ENCODE measurements at regions not wholly inside any gene's neighbourhood (a gene's known extent, or its start where the extent isn't known, plus 50 kb on each side); places are given as distances from the start of the nearest gene placed in this dataset.

DNA sequence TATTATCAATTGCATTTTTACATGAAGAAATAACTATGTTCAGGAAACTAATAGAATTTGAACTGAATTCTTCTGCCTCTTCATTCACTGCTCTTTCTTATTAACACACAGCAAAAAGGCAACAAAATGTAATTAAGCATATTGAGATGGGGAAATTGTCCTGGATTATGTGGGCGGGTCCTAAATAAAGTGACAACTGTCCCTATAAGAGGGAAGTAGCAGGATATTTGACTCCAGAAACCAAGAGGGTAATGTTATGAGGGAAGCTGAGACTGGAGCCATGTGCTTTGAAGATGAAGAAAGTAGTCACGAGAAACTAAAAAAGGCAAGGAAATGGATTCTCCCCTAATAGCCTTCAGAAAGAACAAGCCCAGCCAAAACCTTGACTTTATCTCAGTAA lies 311.2 kb upstream of the PIK3R1 start:
- DNase-seq = no peak
- H3K27me3 ChIP-seq (ENCODE audit: insufficient read depth, low read length) = no peaks in the 10 kb centered on the region
- Mint-ChIP-seq H3K27ac (no peak overlapping the region), H3K9me3 (no peaks in the 10 kb centered on the region), H3K4me3 (no peak overlapping the region), H3K36me3 (no peaks in the 10 kb centered on the region), H3K4me1 (peaks cover 0 to 1% (median 0%) of the 10 kb centered on the region in 4 donors), H3K27me3 (peaks cover 0 to 1% of the 10 kb centered on the region in 2 donors)
- ChIA-PET POLR2A (ENCODE audit: partially characterized antibody) (no interaction called here), CTCF (ENCODE audit: partially characterized antibody) (no interaction called here)
- intact Hi-C loops (cut with micrococcal nuclease) = no loop called here
- no peaks in the 10 kb centered on the region for H3K4me1 ChIP-seq (ENCODE audit: insufficient read depth, low read length)
- H3K27ac ChIP-seq (ENCODE audit: low read depth, low read length) = no peak overlapping the region
- no peak overlapping the region for H3K4me3 ChIP-seq (ENCODE audit: low read length in 2 of 2)
- H3K9me3 ChIP-seq (ENCODE audit: control insufficient read depth in 1 of 2, low read length in 2 of 2) = no peaks in the 10 kb centered on the region
- H3K36me3 ChIP-seq (ENCODE audit: insufficient read depth, low read length) = no peaks in the 10 kb centered on the region

DNA sequence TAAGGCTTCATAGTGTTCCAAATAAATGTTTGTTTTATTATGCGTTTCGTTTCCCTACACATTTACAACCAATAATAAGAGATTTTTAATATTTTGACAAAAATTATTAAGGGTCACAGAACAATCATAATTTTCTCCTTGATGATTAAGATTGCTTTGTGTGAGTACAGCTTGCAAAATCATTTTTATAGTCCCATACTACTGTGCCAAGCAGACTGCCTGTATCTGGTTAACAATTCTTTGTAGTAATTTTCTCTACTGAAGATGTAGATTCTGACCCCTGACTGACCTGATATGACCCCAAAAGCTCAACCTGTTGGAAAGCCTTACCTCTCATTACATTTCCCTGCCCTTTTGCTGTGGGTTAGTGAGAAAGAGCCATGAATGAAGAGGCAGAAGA lies 311.9 kb upstream of the PIK3R1 start:
- peaks cover 0 to 1% (median 0%) of the 10 kb centered on the region in 4 donors for H3K4me1 Mint-ChIP-seq
- Histone ChIP-seq H3K4me3 (ENCODE audit: low read length in 2 of 2) (no peak overlapping the region), H3K27me3 (ENCODE audit: insufficient read depth, low read length) (no peaks in the 10 kb centered on the region), H3K9me3 (ENCODE audit: control insufficient read depth in 1 of 2, low read length in 2 of 2) (no peaks in the 10 kb centered on the region), H3K27ac (ENCODE audit: low read depth, low read length) (no peak overlapping the region), H3K4me1 (ENCODE audit: insufficient read depth, low read length) (no peaks in the 10 kb centered on the region), H3K36me3 (ENCODE audit: insufficient read depth, low read length) (no peaks in the 10 kb centered on the region)
- no peak for DNase-seq
- H3K27me3 Mint-ChIP-seq = peaks cover 0 to 1% of the 10 kb centered on the region in 2 donors
- no peaks in the 10 kb centered on the region for H3K9me3 Mint-ChIP-seq
- ChIA-PET CTCF (ENCODE audit: partially characterized antibody) (no interaction called here), POLR2A (ENCODE audit: partially characterized antibody) (no interaction called here)
- H3K4me3 Mint-ChIP-seq = no peak overlapping the region
- intact Hi-C loops (cut with micrococcal nuclease) = no loop called here
- H3K27ac Mint-ChIP-seq = no peak overlapping the region
- H3K36me3 Mint-ChIP-seq = no peaks in the 10 kb centered on the region

DNA sequence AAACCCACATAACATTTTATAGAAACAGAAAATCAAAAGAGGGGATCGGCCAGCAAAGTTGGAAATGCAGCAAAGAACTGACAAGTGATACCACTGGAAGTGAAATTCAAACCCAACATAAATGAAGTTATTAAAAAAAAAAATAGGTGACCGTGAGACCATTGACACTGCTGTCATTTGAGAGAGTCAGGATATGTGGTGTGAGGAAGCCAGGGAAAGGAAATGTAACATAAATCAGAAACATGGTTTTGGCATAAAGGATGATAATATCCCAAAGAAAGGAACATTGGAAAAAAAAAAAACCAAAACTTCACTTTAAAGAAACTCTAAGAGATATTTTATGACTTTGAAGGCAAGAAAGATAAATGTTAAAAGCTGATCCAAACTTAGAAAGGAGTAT lies 312.4 kb upstream of the PIK3R1 start:
- H3K27me3 ChIP-seq (ENCODE audit: insufficient read depth, low read length) = no peaks in the 10 kb centered on the region
- no peaks in the 10 kb centered on the region for H3K9me3 ChIP-seq (ENCODE audit: control insufficient read depth in 1 of 2, low read length in 2 of 2)
- Mint-ChIP-seq H3K9me3 (no peaks in the 10 kb centered on the region), H3K4me3 (no peak overlapping the region), H3K36me3 (no peaks in the 10 kb centered on the region), H3K27ac (no peak overlapping the region), H3K4me1 (peaks cover 0 to 1% (median 0%) of the 10 kb centered on the region in 4 donors), H3K27me3 (peaks cover 0 to 1% of the 10 kb centered on the region in 2 donors)
- intact Hi-C loops (cut with micrococcal nuclease) = no loop called here
- no peaks in the 10 kb centered on the region for H3K36me3 ChIP-seq (ENCODE audit: insufficient read depth, low read length)
- no peak overlapping the region for H3K4me3 ChIP-seq (ENCODE audit: low read length in 2 of 2)
- H3K27ac ChIP-seq (ENCODE audit: low read depth, low read length) = no peak overlapping the region
- no peak for DNase-seq
- POLR2A ChIA-PET (ENCODE audit: partially characterized antibody) = no interaction called here
- H3K4me1 ChIP-seq (ENCODE audit: insufficient read depth, low read length) = no peaks in the 10 kb centered on the region
- CTCF ChIA-PET (ENCODE audit: partially characterized antibody) = no interaction called here

DNA sequence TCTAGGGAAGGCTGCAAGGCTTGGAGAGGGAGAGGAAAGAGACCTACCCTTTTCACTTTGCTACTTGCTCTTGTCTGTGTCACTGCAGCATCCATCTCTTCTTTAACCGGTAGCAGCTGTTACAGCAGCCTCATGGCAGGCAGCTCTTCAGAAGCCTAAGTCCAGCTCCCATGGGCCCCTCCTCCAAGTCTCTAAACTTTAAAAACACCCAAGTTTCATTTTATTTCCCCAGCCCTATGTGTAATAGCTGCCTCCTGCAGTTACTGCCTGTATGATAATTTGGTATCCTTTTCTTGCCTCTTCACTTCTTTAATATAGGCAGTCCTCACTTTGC lies 313.1 kb upstream of the PIK3R1 start:
- Histone ChIP-seq H3K27me3 (ENCODE audit: insufficient read depth, low read length) (no peaks in the 10 kb centered on the region), H3K36me3 (ENCODE audit: insufficient read depth, low read length) (no peaks in the 10 kb centered on the region), H3K4me1 (ENCODE audit: insufficient read depth, low read length) (no peaks in the 10 kb centered on the region), H3K27ac (ENCODE audit: low read depth, low read length) (no peak overlapping the region), H3K9me3 (ENCODE audit: control insufficient read depth in 1 of 2, low read length in 2 of 2) (no peaks in the 10 kb centered on the region), H3K4me3 (ENCODE audit: low read length in 2 of 2) (no peak overlapping the region)
- no peak for DNase-seq
- CTCF ChIA-PET (ENCODE audit: partially characterized antibody) = no interaction called here
- no peaks in the 10 kb centered on the region for H3K36me3 Mint-ChIP-seq
- peaks cover 0 to 1% of the 10 kb centered on the region in 2 donors for H3K27me3 Mint-ChIP-seq
- H3K4me3 Mint-ChIP-seq = no peak overlapping the region
- H3K27ac Mint-ChIP-seq = no peak overlapping the region
- no peaks in the 10 kb centered on the region for H3K4me1 Mint-ChIP-seq
- POLR2A ChIA-PET (ENCODE audit: partially characterized antibody) = no interaction called here
- intact Hi-C loops (cut with micrococcal nuclease) = no loop called here
- no peaks in the 10 kb centered on the region for H3K9me3 Mint-ChIP-seq

- intact Hi-C loops (cut with micrococcal nuclease) = no loop called here
- Histone ChIP-seq H3K27ac (ENCODE audit: low read depth, low read length) (no peak overlapping the region), H3K9me3 (ENCODE audit: control insufficient read depth in 1 of 2, low read length in 2 of 2) (no peaks in the 10 kb centered on the region), H3K36me3 (ENCODE audit: insufficient read depth, low read length) (no peaks in the 10 kb centered on the region), H3K4me1 (ENCODE audit: insufficient read depth, low read length) (no peaks in the 10 kb centered on the region), H3K27me3 (ENCODE audit: insufficient read depth, low read length) (no peaks in the 10 kb centered on the region), H3K4me3 (ENCODE audit: low read length in 2 of 2) (no peak overlapping the region)
- DNase-seq = no peak
- CTCF ChIA-PET (ENCODE audit: partially characterized antibody) = no interaction called here
- Mint-ChIP-seq H3K27me3 (peaks cover 0 to 1% of the 10 kb centered on the region in 2 donors), H3K9me3 (no peaks in the 10 kb centered on the region), H3K27ac (no peak overlapping the region), H3K4me3 (no peak overlapping the region), H3K4me1 (no peaks in the 10 kb centered on the region), H3K36me3 (no peaks in the 10 kb centered on the region)
- POLR2A ChIA-PET (ENCODE audit: partially characterized antibody) = no interaction called here
These were observed 313.6 kb upstream of the PIK3R1 start for GRCh38 chr5:67901814-67902496.

GRCh38 chr5:67900514-67900913 lies 315.0 kb upstream of the PIK3R1 start:
- peaks cover 0 to 1% of the 10 kb centered on the region in 2 donors for H3K27me3 Mint-ChIP-seq
- H3K9me3 ChIP-seq (ENCODE audit: control insufficient read depth in 1 of 2, low read length in 2 of 2) = no peaks in the 10 kb centered on the region
- DNase-seq = no peak
- no peaks in the 10 kb centered on the region for H3K4me1 ChIP-seq (ENCODE audit: insufficient read depth, low read length)
- ChIA-PET POLR2A (ENCODE audit: partially characterized antibody) (no interaction called here), CTCF (ENCODE audit: partially characterized antibody) (no interaction called here)
- no peak overlapping the region for H3K4me3 Mint-ChIP-seq
- no peak overlapping the region for H3K27ac ChIP-seq (ENCODE audit: low read depth, low read length)
- H3K27me3 ChIP-seq (ENCODE audit: insufficient read depth, low read length) = no peaks in the 10 kb centered on the region
- intact Hi-C loops (cut with micrococcal nuclease) = no loop called here
- H3K36me3 ChIP-seq (ENCODE audit: insufficient read depth, low read length) = no peaks in the 10 kb centered on the region
- H3K4me1 Mint-ChIP-seq = no peaks in the 10 kb centered on the region
- H3K9me3 Mint-ChIP-seq = peaks cover 0 to 5% (median 0%) of the 10 kb centered on the region in 8 donors
- no peak overlapping the region for H3K4me3 ChIP-seq (ENCODE audit: low read length in 2 of 2)
- H3K27ac Mint-ChIP-seq = no peak overlapping the region
- H3K36me3 Mint-ChIP-seq = no peaks in the 10 kb centered on the region

DNA sequence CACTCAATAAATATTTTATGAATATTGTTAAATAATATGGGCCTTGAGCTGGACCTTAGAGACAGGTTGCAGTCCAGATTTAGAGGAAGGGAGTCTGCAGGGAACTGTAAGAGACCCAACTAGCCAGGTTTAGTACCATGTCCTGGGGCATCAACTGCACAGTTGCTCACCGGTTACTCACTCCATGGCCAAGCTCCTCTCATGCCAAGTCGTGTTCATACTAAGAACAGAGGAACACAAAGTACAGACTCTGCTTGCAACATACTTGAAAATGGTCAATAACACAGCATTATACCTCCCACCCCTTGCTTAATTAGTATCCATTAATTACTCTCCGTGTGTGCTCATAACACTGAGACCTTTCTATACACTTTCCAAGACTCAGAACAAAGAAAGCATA lies 317.6 kb upstream of the PIK3R1 start:
- ChIA-PET POLR2A (ENCODE audit: partially characterized antibody) (no interaction called here), CTCF (ENCODE audit: partially characterized antibody) (no interaction called here)
- no peak for DNase-seq
- Mint-ChIP-seq H3K36me3 (no peaks in the 10 kb centered on the region), H3K9me3 (peaks cover 0 to 5% (median 0%) of the 10 kb centered on the region in 8 donors), H3K27me3 (peaks cover 0 to 1% of the 10 kb centered on the region in 2 donors), H3K4me3 (no peak overlapping the region), H3K4me1 (no peaks in the 10 kb centered on the region), H3K27ac (no peak overlapping the region)
- Histone ChIP-seq H3K4me3 (ENCODE audit: low read length in 2 of 2) (no peak overlapping the region), H3K36me3 (ENCODE audit: insufficient read depth, low read length) (no peaks in the 10 kb centered on the region), H3K4me1 (ENCODE audit: insufficient read depth, low read length) (no peaks in the 10 kb centered on the region), H3K9me3 (ENCODE audit: control insufficient read depth in 1 of 2, low read length in 2 of 2) (no peaks in the 10 kb centered on the region), H3K27ac (ENCODE audit: low read depth, low read length) (no peak overlapping the region), H3K27me3 (ENCODE audit: insufficient read depth, low read length) (no peaks in the 10 kb centered on the region)
- intact Hi-C loops (cut with micrococcal nuclease) = no loop called here

- Mint-ChIP-seq H3K4me1 (no peaks in the 10 kb centered on the region), H3K27ac (no peak overlapping the region), H3K9me3 (peaks cover 0 to 5% (median 0%) of the 10 kb centered on the region in 8 donors), H3K27me3 (no peaks in the 10 kb centered on the region), H3K36me3 (no peaks in the 10 kb centered on the region), H3K4me3 (no peak overlapping the region)
- Histone ChIP-seq H3K4me3 (ENCODE audit: low read length in 2 of 2) (no peak overlapping the region), H3K36me3 (ENCODE audit: insufficient read depth, low read length) (no peaks in the 10 kb centered on the region), H3K27me3 (ENCODE audit: insufficient read depth, low read length) (no peaks in the 10 kb centered on the region), H3K27ac (ENCODE audit: low read depth, low read length) (no peak overlapping the region), H3K4me1 (ENCODE audit: insufficient read depth, low read length) (no peaks in the 10 kb centered on the region), H3K9me3 (ENCODE audit: control insufficient read depth in 1 of 2, low read length in 2 of 2) (no peaks in the 10 kb centered on the region)
- POLR2A ChIA-PET (ENCODE audit: partially characterized antibody) = no interaction called here
- no peak for DNase-seq
- CTCF ChIA-PET (ENCODE audit: partially characterized antibody) = no interaction called here
- intact Hi-C loops (cut with micrococcal nuclease) = no loop called here
These were observed 318.1 kb upstream of the PIK3R1 start for GRCh38 chr5:67897431-67897830.
